Ascending aorta (tissue), 2 donors: ENCODE measurements at regions not wholly inside any gene's neighbourhood (a gene's known extent, or its start where the extent isn't known, plus 50 kb on each side); places are given as distances from the start of the nearest gene placed in this dataset.
A peak's percentile ranks its signal among the peaks of the same experiment; 100 is the strongest.

ENCODE experiments used
- DNase-seq, 2 donors: peaks; one replicate each; pipeline ENCODE4 v3.0.0-alpha.2; 2019; ENCODE audit warnings: low spot score in 2 of 2
- H3K27ac ChIP-seq, 2 donors: fragments of 200-600 bp; sonication (generic); one replicate each; pipeline ENCODE4 v1.5.1; 2016 to 2017; ENCODE audit warnings: mild to moderate bottlenecking in 1 of 2
- H3K27me3 ChIP-seq: fragments of 200-600 bp; sonication (generic); one replicate; pipeline ENCODE4 v1.5.1; 2017
- H3K36me3 ChIP-seq, 2 donors: fragments of 200-600 bp; sonication (generic); one replicate each; pipeline ENCODE4 v1.5.1; 2016
- H3K4me1 ChIP-seq, 2 donors: fragments of 200-600 bp; sonication (generic); one replicate each; pipeline ENCODE4 v1.5.1; 2016 to 2017; ENCODE audit warnings: mild to moderate bottlenecking in 1 of 2
- H3K4me3 ChIP-seq, 2 donors: fragments of 200-600 bp; sonication (generic); one replicate each; pipeline ENCODE4 v1.5.1; 2016 to 2017; ENCODE audit warnings: mild to moderate bottlenecking in 1 of 2
- H3K9me3 ChIP-seq, 2 donors: fragments of 200-600 bp; sonication (generic); one replicate each; pipeline ENCODE4 v1.5.1; 2016
- intact Hi-C: fragments of 100-400 bp; cut with DNase I; formaldehyde crosslinking; loops from one replicate; pipeline ENCODE4 v1.15.1; 2023
- TF ChIP-seq, protein P1 (sequence below), 3 experiments: fragments of 200-600 bp in 2 of 3; fragments of 450-650 bp in 1 of 3; sonication (generic) in 2 of 3; IDR thresholded peaks; one replicate each; pipeline ENCODE4 v1.5.1; 2016 to 2019; ENCODE audit warnings: antibody characterized with exemption in 3 of 3, mild to moderate bottlenecking in 1 of 3, moderate library complexity in 1 of 3

GRCh38 chr22:20637750-20638506 is 130.5 kb downstream of the MED15 start:
- DNase-seq = no peak
- intact Hi-C loops = no loop called here
- H3K4me1 ChIP-seq = no peaks in the 10 kb centered on the region
- H3K27ac ChIP-seq = no peak overlapping the region
- H3K36me3 ChIP-seq = no peaks in the 10 kb centered on the region
- H3K9me3 ChIP-seq = no peaks in the 10 kb centered on the region
- no peaks in the 10 kb centered on the region for H3K27me3 ChIP-seq
- no peak overlapping the region for H3K4me3 ChIP-seq
- TF ChIP-seq, protein P1, sequence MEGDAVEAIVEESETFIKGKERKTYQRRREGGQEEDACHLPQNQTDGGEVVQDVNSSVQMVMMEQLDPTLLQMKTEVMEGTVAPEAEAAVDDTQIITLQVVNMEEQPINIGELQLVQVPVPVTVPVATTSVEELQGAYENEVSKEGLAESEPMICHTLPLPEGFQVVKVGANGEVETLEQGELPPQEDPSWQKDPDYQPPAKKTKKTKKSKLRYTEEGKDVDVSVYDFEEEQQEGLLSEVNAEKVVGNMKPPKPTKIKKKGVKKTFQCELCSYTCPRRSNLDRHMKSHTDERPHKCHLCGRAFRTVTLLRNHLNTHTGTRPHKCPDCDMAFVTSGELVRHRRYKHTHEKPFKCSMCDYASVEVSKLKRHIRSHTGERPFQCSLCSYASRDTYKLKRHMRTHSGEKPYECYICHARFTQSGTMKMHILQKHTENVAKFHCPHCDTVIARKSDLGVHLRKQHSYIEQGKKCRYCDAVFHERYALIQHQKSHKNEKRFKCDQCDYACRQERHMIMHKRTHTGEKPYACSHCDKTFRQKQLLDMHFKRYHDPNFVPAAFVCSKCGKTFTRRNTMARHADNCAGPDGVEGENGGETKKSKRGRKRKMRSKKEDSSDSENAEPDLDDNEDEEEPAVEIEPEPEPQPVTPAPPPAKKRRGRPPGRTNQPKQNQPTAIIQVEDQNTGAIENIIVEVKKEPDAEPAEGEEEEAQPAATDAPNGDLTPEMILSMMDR (IDR thresholded peaks at IDR 0.05) = no peak

- H3K27ac ChIP-seq = no peak overlapping the region
- no peaks in the 10 kb centered on the region for H3K27me3 ChIP-seq
- H3K4me3 ChIP-seq = no peak overlapping the region
- DNase-seq = no peak
- H3K36me3 ChIP-seq = no peaks in the 10 kb centered on the region
- TF ChIP-seq, protein P1 (IDR thresholded peaks at IDR 0.05) = no peak
- no peaks in the 10 kb centered on the region for H3K9me3 ChIP-seq
- intact Hi-C loops = no loop called here
- H3K4me1 ChIP-seq = no peaks in the 10 kb centered on the region
Measured at GRCh38 chr22:20638507-20638870, 131.1 kb downstream of the MED15 start.

- Histone ChIP-seq H3K27me3 (no peaks in the 10 kb centered on the region), H3K4me3 (no peak overlapping the region), H3K4me1 (no peaks in the 10 kb centered on the region), H3K27ac (no peak overlapping the region), H3K9me3 (no peaks in the 10 kb centered on the region), H3K36me3 (no peaks in the 10 kb centered on the region)
- no peak for DNase-seq
- intact Hi-C loops = no loop called here
- TF ChIP-seq, protein P1 (IDR thresholded peaks at IDR 0.05) = no peak
Measured at GRCh38 chr22:20639343-20639742, 131.9 kb downstream of the MED15 start.

DNA sequence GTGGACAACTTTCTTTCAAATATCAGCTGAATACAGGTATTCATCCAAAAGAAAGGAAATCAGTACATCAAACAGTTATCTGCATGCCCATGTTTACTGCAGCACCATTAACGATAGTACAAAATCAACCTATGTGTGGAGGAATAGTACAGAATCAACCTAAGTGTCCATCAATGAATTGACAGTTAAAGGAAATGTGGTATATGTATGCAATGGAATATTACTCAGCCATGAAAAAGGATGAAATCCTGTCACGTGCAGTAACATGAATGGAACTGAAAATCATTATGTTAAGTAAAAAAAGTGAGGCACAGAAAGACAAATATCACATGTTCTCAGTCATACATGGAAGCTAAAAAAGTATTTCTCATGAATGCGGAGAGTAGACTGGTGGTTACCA is 132.3 kb downstream of the MED15 start:
- no peak overlapping the region for H3K4me3 ChIP-seq
- H3K4me1 ChIP-seq = no peaks in the 10 kb centered on the region
- no peak overlapping the region for H3K27ac ChIP-seq
- DNase-seq = no peak
- TF ChIP-seq, protein P1 (IDR thresholded peaks at IDR 0.05) = no peak
- no peaks in the 10 kb centered on the region for H3K9me3 ChIP-seq
- no peaks in the 10 kb centered on the region for H3K27me3 ChIP-seq
- H3K36me3 ChIP-seq = no peaks in the 10 kb centered on the region
- intact Hi-C loops = no loop called here

DNA sequence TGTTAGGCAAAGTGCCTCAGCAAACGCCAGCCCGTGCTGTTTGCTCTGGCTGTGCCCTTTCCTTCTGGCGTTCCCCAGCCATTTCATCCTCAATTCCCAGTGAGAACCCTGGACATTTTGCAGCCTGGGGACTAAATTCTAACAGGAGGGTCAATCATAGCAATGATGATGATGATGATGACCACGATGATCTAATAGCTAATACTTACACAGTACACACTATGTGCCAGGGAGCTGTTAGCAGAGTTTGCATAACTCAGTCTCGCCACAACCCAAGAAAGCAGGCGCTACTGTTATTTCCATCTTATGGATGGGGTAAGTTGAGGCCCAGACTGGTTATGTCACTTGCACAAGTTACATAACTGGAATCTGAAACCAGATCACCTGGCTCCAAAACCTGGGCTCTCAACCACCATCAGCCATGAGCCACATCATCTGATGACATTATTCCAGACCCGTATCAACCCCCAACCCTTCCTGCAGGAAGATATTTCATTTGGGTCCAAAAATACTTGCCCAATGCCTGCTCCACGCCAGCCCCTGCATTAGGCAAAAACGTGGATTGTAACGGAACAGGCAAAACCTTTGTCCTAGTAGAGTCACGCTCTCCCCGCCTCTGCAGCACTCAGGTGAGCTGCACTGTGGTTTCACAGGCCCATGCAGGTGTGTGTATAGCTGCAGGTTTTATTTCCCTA is 132.6 kb upstream of the SERPIND1 start:
- no peaks in the 10 kb centered on the region for H3K27me3 ChIP-seq
- H3K4me1 ChIP-seq = no peaks in the 10 kb centered on the region
- intact Hi-C loops = no loop called here
- H3K36me3 ChIP-seq = no peaks in the 10 kb centered on the region
- H3K27ac ChIP-seq = no peak overlapping the region
- no peak overlapping the region for H3K4me3 ChIP-seq
- TF ChIP-seq, protein P1 (IDR thresholded peaks at IDR 0.05) = no peak
- peak in 1 of 2 donors; percentile 18 for DNase-seq
- H3K9me3 ChIP-seq = no peaks in the 10 kb centered on the region
